ENCODE measurements at regions not wholly inside any gene's neighbourhood (a gene's known extent, or its start where the extent isn't known, plus 50 kb on each side); places are given as distances from the start of the nearest gene placed in this dataset.

DNA sequence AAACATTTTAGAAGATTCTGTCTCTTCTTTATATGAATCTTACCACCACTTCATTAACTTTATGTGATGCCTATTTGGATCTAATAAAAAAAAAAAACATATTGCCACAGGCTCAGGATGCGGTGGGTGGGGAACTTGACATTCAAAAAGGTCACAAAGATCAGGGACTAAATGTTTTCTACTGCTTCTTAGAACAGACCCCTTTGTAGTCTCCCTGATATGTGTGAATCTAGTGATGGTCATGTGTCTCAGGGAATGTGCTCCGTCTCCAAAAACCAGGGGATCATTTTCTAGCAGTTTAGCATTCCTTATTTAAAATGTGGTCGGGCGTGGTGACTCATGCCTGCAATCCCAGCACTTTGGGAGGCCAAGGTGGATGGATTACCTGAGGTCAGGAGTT is 807.8 kb upstream of the CHAC2 start:
- Histone ChIP-seq H3K27me3 (ENCODE audit: control insufficient read depth, insufficient read depth, low read length) (no peaks in the 10 kb centered on the region), H3K4me1 (ENCODE audit: control insufficient read depth, insufficient read depth, low read length) (no peaks in the 10 kb centered on the region), H3K36me3 (ENCODE audit: control insufficient read depth, insufficient read depth, low read length) (no peaks in the 10 kb centered on the region), H3K9me3 (replicated peaks; ENCODE audit: control insufficient read depth, low read depth, low read length) (no peaks in the 10 kb centered on the region), H3K27ac (ENCODE audit: low read length) (no peak overlapping the region), H3K4me3 (ENCODE audit: low read length) (no peak overlapping the region)
- no peak for DNase-seq
- WGBS (ENCODE audit: insufficient coverage): 87% methylated on average over 3 of the region's 4 CpGs

DNA sequence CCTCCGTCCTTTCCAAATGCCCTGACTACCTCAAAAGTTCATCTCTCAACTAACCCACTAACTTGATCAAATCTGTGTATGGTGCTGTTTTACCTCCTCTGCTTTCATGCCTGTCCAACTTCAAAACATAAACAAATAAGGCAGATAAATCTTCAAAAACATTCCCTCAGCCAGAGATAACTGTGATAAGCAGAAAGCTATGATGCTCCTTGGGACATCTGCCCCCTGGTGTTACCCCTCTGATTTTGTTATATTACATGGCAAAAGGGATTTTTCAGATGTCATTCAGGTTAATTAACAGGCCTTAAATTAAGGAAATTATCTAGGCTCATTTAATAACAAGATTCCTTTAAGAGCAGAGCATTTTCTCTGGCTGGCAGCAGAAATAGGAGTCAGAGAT is 810.8 kb upstream of the CHAC2 start:
- no peaks in the 10 kb centered on the region for H3K36me3 ChIP-seq (ENCODE audit: control insufficient read depth, insufficient read depth, low read length)
- no peak overlapping the region for H3K27ac ChIP-seq (ENCODE audit: low read length)
- H3K27me3 ChIP-seq (ENCODE audit: control insufficient read depth, insufficient read depth, low read length): no peaks in the 10 kb centered on the region
- no peaks in the 10 kb centered on the region for H3K4me1 ChIP-seq (ENCODE audit: control insufficient read depth, insufficient read depth, low read length)
- no peak for DNase-seq
- H3K4me3 ChIP-seq (ENCODE audit: low read length): no peak overlapping the region
- H3K9me3 ChIP-seq (replicated peaks; ENCODE audit: control insufficient read depth, low read depth, low read length): no peaks in the 10 kb centered on the region
- no CpG with 5 or more reads among the region's 1 CpG for WGBS (ENCODE audit: insufficient coverage)

DNA sequence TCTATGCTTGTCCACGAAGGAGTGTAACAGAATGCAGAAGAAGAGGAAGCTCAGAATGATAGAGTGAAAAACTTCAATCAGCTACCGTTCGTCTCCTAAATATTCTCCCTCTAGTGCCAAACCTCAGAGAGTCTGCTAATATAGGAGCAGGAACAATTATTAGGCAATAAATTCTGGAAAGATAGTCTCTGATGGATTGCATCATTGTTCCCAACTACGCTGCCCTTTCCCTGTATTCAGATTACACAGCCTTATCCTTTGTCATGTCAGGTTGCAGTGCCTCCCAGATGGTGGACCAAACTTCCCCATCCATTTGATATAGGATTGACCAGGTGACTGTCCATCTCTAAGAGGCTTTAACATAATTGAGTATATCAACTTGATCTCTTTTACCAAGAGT is 811.5 kb upstream of the CHAC2 start:
- H3K27ac ChIP-seq (ENCODE audit: low read length): no peak overlapping the region
- no peak overlapping the region for H3K4me3 ChIP-seq (ENCODE audit: low read length)
- WGBS (ENCODE audit: insufficient coverage): no CpG with 5 or more reads among the region's 4 CpGs
- no peak for DNase-seq
- H3K9me3 ChIP-seq (replicated peaks; ENCODE audit: control insufficient read depth, low read depth, low read length): no peaks in the 10 kb centered on the region
- H3K36me3 ChIP-seq (ENCODE audit: control insufficient read depth, insufficient read depth, low read length): no peaks in the 10 kb centered on the region
- no peaks in the 10 kb centered on the region for H3K27me3 ChIP-seq (ENCODE audit: control insufficient read depth, insufficient read depth, low read length)
- H3K4me1 ChIP-seq (ENCODE audit: control insufficient read depth, insufficient read depth, low read length): no peaks in the 10 kb centered on the region

DNA sequence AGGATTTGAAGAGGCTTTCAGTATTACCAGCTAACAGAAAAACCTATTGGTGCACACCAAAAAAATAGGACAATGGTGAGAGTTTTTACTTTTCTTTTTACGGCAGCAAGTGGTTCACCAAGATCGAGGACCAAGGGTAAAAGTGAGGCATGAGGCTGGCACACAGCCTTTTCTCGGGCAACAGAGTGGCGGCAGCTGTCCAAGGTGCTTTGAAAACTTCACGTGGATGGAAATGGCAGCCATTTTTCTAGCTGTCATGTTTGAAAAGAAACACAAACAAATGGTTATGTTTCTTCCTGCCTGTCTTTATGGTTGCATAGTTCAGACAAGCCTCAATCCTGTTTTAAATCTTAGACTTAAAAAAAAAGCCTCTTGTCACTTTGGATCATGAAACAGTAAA is 812.5 kb upstream of the CHAC2 start:
- Histone ChIP-seq H3K27me3 (ENCODE audit: control insufficient read depth, insufficient read depth, low read length) (no peaks in the 10 kb centered on the region), H3K4me3 (ENCODE audit: low read length) (no peak overlapping the region), H3K27ac (ENCODE audit: low read length) (no peak overlapping the region), H3K36me3 (ENCODE audit: control insufficient read depth, insufficient read depth, low read length) (no peaks in the 10 kb centered on the region), H3K4me1 (ENCODE audit: control insufficient read depth, insufficient read depth, low read length) (no peaks in the 10 kb centered on the region), H3K9me3 (replicated peaks; ENCODE audit: control insufficient read depth, low read depth, low read length) (no peaks in the 10 kb centered on the region)
- 69% methylated on average over 5 of the region's 5 CpGs for WGBS (ENCODE audit: insufficient coverage)
- DNase-seq: no peak

DNA sequence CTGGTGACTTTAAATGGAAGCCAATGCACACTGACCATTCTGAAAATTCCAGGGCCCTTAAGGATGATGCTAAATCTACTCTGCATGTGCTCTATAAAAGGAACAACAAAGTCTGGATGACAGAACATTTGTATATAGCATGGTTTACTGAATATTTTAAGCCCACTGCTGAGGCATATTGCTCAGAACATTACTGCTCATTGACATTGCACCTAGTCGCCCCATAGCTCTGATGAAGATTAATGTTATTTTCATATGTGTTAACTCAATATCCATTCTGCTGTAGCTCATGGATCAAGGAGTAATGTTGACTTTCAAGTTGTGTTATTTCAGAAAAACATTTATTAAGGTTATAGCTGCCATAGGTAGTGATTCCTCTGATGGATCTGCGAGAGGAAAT is 827.5 kb upstream of the CHAC2 start:
- WGBS (ENCODE audit: insufficient coverage): no CpG with 5 or more reads among the region's 2 CpGs
- H3K27ac ChIP-seq (ENCODE audit: low read length): no peak overlapping the region
- H3K9me3 ChIP-seq (replicated peaks; ENCODE audit: control insufficient read depth, low read depth, low read length): no peaks in the 10 kb centered on the region
- no peaks in the 10 kb centered on the region for H3K36me3 ChIP-seq (ENCODE audit: control insufficient read depth, insufficient read depth, low read length)
- no peaks in the 10 kb centered on the region for H3K27me3 ChIP-seq (ENCODE audit: control insufficient read depth, insufficient read depth, low read length)
- no peaks in the 10 kb centered on the region for H3K4me1 ChIP-seq (ENCODE audit: control insufficient read depth, insufficient read depth, low read length)
- DNase-seq: no peak
- no peak overlapping the region for H3K4me3 ChIP-seq (ENCODE audit: low read length)

DNA sequence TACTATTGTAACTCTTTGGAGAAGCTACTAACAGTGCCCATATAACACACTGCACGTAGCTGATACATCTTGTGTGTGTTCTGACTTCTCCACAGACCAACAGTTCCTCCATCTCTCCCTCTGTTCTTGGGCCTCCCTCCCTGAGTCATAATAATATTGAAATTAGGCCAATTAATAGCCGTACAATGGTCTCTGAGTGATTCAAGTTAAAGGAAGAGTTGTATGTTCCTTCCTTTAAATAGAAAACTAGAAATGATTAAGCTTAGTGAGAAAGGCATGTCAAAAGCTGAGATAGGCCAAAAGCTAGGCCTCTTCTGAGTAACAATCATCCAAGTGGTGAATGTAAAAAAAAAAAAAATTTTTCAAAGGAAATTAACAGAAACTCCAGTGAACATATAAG is 828.4 kb upstream of the CHAC2 start:
- Histone ChIP-seq H3K36me3 (ENCODE audit: control insufficient read depth, insufficient read depth, low read length) (no peaks in the 10 kb centered on the region), H3K9me3 (replicated peaks; ENCODE audit: control insufficient read depth, low read depth, low read length) (no peaks in the 10 kb centered on the region), H3K4me3 (ENCODE audit: low read length) (no peak overlapping the region), H3K27me3 (ENCODE audit: control insufficient read depth, insufficient read depth, low read length) (no peaks in the 10 kb centered on the region), H3K4me1 (ENCODE audit: control insufficient read depth, insufficient read depth, low read length) (no peaks in the 10 kb centered on the region), H3K27ac (ENCODE audit: low read length) (no peak overlapping the region)
- no CpG with 5 or more reads among the region's 2 CpGs for WGBS (ENCODE audit: insufficient coverage)
- no peak for DNase-seq

DNA sequence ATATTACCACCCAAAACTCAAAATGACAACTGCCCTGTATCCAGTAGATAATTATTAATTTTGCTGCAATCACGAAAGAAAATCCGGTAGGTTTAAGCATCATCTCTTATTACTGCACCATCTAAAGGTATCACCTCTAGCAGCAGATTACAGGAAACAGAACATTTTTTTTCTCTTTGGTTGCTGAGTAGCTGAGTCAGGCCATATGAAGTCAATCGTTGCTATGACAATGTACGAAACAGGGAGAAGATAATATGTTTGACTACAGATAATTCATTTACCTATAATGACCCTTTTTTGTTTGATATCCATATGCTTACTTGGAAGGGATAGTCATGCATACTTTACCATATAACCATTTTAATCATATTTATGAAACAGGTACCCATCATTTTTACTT is 831.6 kb upstream of the CHAC2 start:
- Histone ChIP-seq H3K27me3 (ENCODE audit: control insufficient read depth, insufficient read depth, low read length) (no peaks in the 10 kb centered on the region), H3K9me3 (replicated peaks; ENCODE audit: control insufficient read depth, low read depth, low read length) (no peaks in the 10 kb centered on the region), H3K4me1 (ENCODE audit: control insufficient read depth, insufficient read depth, low read length) (no peaks in the 10 kb centered on the region), H3K36me3 (ENCODE audit: control insufficient read depth, insufficient read depth, low read length) (no peaks in the 10 kb centered on the region), H3K4me3 (ENCODE audit: low read length) (no peak overlapping the region), H3K27ac (ENCODE audit: low read length) (no peak overlapping the region)
- no CpG with 5 or more reads among the region's 4 CpGs for WGBS (ENCODE audit: insufficient coverage)
- no peak for DNase-seq

DNA sequence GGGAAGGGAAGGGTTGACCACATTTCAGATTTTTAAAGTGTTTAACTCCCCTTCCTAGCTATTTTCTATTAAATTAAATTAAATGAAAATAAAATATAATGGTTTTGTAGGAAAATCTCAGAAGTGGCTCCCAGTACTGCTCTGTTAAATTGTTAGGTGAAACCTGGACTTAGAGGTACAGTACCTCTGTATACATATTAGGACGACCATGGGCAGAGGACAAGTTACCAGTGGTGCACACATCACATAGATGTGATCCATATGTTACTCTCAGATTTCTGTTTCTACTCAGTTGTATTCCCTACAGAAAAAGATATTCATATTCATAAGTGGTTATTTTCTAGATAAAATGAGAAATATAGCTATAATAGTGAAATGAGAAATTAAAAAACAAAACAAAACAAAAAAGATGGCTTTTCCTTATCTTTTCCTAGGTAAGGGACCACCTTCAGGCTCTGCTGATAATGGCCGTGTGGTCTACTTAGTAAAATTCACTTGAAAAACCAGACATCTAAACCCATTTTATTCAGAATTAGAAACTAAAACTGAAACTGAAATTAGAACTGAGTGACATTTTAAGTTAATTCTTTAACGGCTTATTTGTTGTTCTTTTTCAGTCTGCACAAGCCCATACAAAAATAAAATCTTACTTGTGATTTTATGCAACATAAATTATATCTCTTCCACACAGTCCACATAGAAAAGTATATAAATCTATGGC is 832.5 kb upstream of the CHAC2 start:
- Histone ChIP-seq H3K36me3 (ENCODE audit: control insufficient read depth, insufficient read depth, low read length) (no peaks in the 10 kb centered on the region), H3K27me3 (ENCODE audit: control insufficient read depth, insufficient read depth, low read length) (no peaks in the 10 kb centered on the region), H3K4me3 (ENCODE audit: low read length) (no peak overlapping the region), H3K9me3 (replicated peaks; ENCODE audit: control insufficient read depth, low read depth, low read length) (peaks cover 2% of the 10 kb centered on the region), H3K4me1 (ENCODE audit: control insufficient read depth, insufficient read depth, low read length) (no peaks in the 10 kb centered on the region), H3K27ac (ENCODE audit: low read length) (no peak overlapping the region)
- WGBS (ENCODE audit: insufficient coverage): no CpG with 5 or more reads among the region's 3 CpGs
- DNase-seq: no peak

DNA sequence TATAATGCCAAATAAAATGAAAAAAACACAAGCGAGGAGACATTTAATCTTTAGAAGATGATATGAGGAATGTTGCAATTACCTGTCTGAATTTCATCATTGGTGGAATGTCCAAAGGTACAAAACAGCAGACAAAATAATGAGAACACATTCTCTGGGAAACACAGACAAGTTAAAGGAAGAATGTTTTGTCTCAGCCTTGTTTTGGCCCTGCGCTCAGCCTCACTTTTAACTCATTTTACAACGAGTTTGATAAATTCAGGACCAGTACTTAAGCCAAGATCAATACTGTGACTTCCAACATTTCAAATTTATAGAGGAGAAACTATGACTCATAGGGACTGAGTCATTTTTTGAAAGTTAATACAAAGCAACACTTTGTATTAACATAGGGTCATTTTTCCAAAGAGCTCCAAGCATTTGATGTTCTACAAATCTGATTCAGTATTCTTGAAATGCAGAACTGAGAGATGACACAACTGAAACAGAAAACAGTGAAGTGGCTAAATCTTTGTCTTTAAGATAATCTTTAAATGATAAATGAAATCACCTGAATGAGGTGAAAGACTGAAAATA is 833.2 kb upstream of the CHAC2 start:
- H3K4me1 ChIP-seq (ENCODE audit: control insufficient read depth, insufficient read depth, low read length): no peaks in the 10 kb centered on the region
- no CpG with 5 or more reads among the region's 3 CpGs for WGBS (ENCODE audit: insufficient coverage)
- no peak overlapping the region for H3K4me3 ChIP-seq (ENCODE audit: low read length)
- H3K27me3 ChIP-seq (ENCODE audit: control insufficient read depth, insufficient read depth, low read length): no peaks in the 10 kb centered on the region
- DNase-seq: peak; percentile 67
- H3K9me3 ChIP-seq (replicated peaks; ENCODE audit: control insufficient read depth, low read depth, low read length): peaks cover 8% of the 10 kb centered on the region
- H3K27ac ChIP-seq (ENCODE audit: low read length): no peak overlapping the region
- H3K36me3 ChIP-seq (ENCODE audit: control insufficient read depth, insufficient read depth, low read length): no peaks in the 10 kb centered on the region

DNA sequence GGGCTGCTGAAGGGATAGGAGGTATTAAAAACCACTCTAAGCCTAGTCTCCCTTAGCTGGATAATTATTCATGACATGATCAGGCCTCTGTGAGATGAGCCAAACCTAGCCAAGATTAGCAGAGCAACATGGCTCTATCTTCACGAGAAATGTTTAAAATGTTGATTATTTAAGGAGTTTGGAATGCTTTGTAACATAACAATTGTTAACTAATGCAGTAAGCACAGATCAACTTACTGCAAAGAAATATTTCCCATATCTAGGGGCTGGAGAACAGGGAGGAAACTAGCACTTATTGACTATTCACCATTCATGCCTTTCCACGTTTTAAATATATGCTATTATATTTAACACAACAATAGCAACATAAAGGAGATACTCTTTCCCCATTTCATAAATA is 833.7 kb upstream of the CHAC2 start:
- Histone ChIP-seq H3K27me3 (ENCODE audit: control insufficient read depth, insufficient read depth, low read length) (no peaks in the 10 kb centered on the region), H3K4me3 (ENCODE audit: low read length) (no peak overlapping the region), H3K4me1 (ENCODE audit: control insufficient read depth, insufficient read depth, low read length) (no peaks in the 10 kb centered on the region), H3K9me3 (replicated peaks; ENCODE audit: control insufficient read depth, low read depth, low read length) (peaks cover 9% of the 10 kb centered on the region), H3K36me3 (ENCODE audit: control insufficient read depth, insufficient read depth, low read length) (no peaks in the 10 kb centered on the region), H3K27ac (ENCODE audit: low read length) (no peak overlapping the region)
- peak; percentile 5 for DNase-seq
- no CpG with 5 or more reads among the region's 2 CpGs for WGBS (ENCODE audit: insufficient coverage)

DNA sequence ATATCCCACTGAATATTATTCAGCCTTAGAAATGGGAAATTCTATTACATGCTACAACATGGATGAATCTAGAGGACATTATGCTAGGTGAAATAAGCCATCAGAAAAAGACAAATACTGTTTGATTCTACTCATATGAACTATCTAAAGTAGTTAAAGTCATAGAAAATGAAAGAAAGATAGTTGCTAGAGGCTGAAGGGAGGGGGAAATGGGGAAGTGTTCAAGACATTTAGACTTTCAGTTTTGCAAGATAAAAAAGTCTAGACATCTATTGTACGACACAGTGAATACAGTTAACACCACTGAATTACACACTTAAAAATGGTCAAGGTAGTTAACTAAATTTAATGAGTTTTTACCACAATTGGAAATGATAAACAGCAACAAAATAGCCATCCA is 835.9 kb upstream of the CHAC2 start:
- Histone ChIP-seq H3K27ac (ENCODE audit: low read length) (no peak overlapping the region), H3K4me3 (ENCODE audit: low read length) (no peak overlapping the region), H3K36me3 (ENCODE audit: control insufficient read depth, insufficient read depth, low read length) (no peaks in the 10 kb centered on the region), H3K4me1 (ENCODE audit: control insufficient read depth, insufficient read depth, low read length) (no peaks in the 10 kb centered on the region), H3K27me3 (ENCODE audit: control insufficient read depth, insufficient read depth, low read length) (no peaks in the 10 kb centered on the region), H3K9me3 (replicated peaks; ENCODE audit: control insufficient read depth, low read depth, low read length) (peaks cover 9% of the 10 kb centered on the region)
- WGBS (ENCODE audit: insufficient coverage): no CpG with 5 or more reads among the region's 1 CpG
- DNase-seq: no peak

Data from muscle of leg (tissue), 3 donors.